ENCODE measurements at regions not wholly inside any gene's neighbourhood (a gene's known extent, or its start where the extent isn't known, plus 50 kb on each side); places are given as distances from the start of the nearest gene placed in this dataset.

DNA sequence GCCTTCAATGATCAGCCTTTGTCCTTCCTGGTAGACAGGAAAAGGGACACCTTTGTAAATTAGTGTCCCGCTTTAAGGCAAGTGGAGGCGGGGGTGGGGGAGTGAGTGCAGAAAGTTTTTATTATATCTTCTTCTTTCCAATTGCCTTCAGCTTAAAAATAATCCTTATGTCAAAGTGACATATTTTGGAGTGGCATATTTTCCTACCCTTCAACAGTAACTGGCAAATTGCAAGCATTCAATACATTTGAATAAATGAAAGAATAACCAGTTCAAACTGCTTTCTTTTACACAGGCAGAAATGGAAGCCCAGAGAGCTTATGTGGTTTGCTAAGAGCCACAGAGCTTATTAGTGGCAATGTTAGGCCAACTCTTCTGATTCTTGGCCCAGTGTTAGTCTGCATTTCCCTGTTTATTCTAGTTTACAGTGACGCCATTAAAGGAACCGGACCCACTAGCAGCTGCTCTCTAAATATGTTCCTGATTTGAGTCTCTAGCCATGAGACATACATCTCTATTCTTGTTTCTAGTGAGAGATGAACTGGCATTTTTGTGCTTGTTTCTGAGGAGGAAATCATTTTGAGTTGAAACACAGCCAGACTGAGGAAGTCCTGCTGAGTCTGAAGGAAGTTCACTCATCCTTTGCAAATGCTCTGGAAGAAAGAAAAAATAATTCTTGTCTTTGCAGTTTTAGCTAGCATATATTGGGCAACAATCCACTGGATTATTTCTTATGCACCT, 468.7 kb downstream of the NOVA1 start:
- Histone ChIP-seq H3K36me3 (ENCODE audit: control insufficient read depth in 2 of 3, insufficient read depth in 3 of 3, low read length in 3 of 3) (no peaks in the 10 kb centered on the region), H3K9me3 (ENCODE audit: control insufficient read depth in 2 of 3, low read length in 3 of 3) (no peaks in the 10 kb centered on the region), H3K4me1 (ENCODE audit: control insufficient read depth in 2 of 2, insufficient read depth in 2 of 2, low read length in 2 of 2) (no peaks in the 10 kb centered on the region), H3K27me3 (ENCODE audit: control insufficient read depth in 2 of 2, insufficient read depth in 2 of 2, low read length in 2 of 2) (no peaks in the 10 kb centered on the region), H3K4me3 (ENCODE audit: low read length) (no peak overlapping the region), H3K27ac (ENCODE audit: low read depth, low read length) (no peak overlapping the region)
- Mint-ChIP-seq H3K27me3 (no peaks in the 10 kb centered on the region), H3K27ac (no peak overlapping the region), H3K36me3 (peaks cover 0 to 6% (median 0%) of the 10 kb centered on the region in 5 donors), H3K9me3 (peaks cover 0 to 22% (median 0%) of the 10 kb centered on the region in 11 donors), H3K4me1 (no peaks in the 10 kb centered on the region), H3K4me3 (no peak overlapping the region)
- no peak for ATAC-seq
- DNase-seq = no peak
- ChIA-PET POLR2A (no interaction called here), CTCF (no interaction called here)
- intact Hi-C loops (cut with micrococcal nuclease) = no loop called here

DNA sequence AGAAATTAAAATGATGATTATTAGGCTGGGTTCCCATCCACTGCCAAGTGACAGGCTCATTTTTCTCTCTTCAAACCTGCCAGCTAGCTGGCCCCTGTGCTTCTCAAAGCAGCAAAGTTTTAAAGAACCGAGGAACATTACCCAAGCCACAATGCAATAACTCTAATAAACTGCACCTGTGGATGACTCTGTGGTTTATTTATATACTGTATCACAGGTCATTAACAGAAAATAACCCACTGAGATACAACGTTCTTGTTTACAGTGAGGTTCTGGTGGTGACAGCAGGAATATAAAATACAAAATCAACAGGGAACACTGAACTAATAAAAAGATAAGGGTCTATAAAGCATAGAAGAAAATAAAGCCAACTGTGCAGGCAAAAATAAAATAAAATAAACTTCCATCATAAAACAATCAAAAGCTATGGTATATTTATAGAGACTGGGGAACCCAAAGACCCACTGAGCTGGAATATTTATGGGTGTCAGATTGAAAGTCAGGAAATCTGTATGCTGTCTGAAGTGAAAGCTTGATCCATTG, 472.9 kb downstream of the NOVA1 start:
- Mint-ChIP-seq H3K36me3 (peaks cover 0 to 6% (median 0%) of the 10 kb centered on the region in 5 donors), H3K27me3 (no peaks in the 10 kb centered on the region), H3K4me3 (no peak overlapping the region), H3K27ac (no peak overlapping the region), H3K4me1 (no peaks in the 10 kb centered on the region), H3K9me3 (peaks cover 0 to 14% (median 7%) of the 10 kb centered on the region in 11 donors)
- H3K4me1 ChIP-seq (ENCODE audit: control insufficient read depth in 2 of 2, insufficient read depth in 2 of 2, low read length in 2 of 2) = no peaks in the 10 kb centered on the region
- no peaks in the 10 kb centered on the region for H3K27me3 ChIP-seq (ENCODE audit: control insufficient read depth in 2 of 2, insufficient read depth in 2 of 2, low read length in 2 of 2)
- ChIA-PET CTCF (no interaction called here), POLR2A (no interaction called here)
- H3K36me3 ChIP-seq (ENCODE audit: control insufficient read depth in 2 of 3, insufficient read depth in 3 of 3, low read length in 3 of 3) = no peaks in the 10 kb centered on the region
- H3K27ac ChIP-seq (ENCODE audit: low read depth, low read length) = no peak overlapping the region
- DNase-seq (no peak), ATAC-seq (no peak)
- no peak overlapping the region for H3K4me3 ChIP-seq (ENCODE audit: low read length)
- intact Hi-C loops (cut with micrococcal nuclease) = no loop called here
- H3K9me3 ChIP-seq (ENCODE audit: control insufficient read depth in 2 of 3, low read length in 3 of 3) = no peaks in the 10 kb centered on the region

DNA sequence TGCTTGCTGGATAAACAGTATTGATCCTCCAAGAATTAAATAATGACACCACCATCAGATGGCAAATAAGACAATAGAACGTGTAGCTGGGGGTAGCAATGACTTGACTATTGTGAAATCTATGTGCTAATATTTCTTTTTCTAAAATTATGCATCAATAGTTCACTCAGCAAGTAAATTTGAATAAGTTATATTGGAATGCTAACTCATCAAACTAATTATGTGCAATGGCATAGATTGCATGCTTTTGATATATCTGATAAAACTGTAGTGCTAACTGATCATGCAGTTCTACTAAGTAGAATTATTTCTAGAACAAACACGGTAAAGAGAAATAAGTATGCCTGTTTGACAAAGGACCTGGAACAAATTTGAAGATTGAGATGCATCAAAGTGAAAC, 474.4 kb downstream of the NOVA1 start:
- Histone ChIP-seq H3K36me3 (ENCODE audit: control insufficient read depth in 2 of 3, insufficient read depth in 3 of 3, low read length in 3 of 3) (no peaks in the 10 kb centered on the region), H3K27ac (ENCODE audit: low read depth, low read length) (no peak overlapping the region), H3K4me3 (ENCODE audit: low read length) (no peak overlapping the region), H3K4me1 (ENCODE audit: control insufficient read depth in 2 of 2, insufficient read depth in 2 of 2, low read length in 2 of 2) (no peaks in the 10 kb centered on the region), H3K27me3 (ENCODE audit: control insufficient read depth in 2 of 2, insufficient read depth in 2 of 2, low read length in 2 of 2) (no peaks in the 10 kb centered on the region), H3K9me3 (ENCODE audit: control insufficient read depth in 2 of 3, low read length in 3 of 3) (no peaks in the 10 kb centered on the region)
- H3K4me3 Mint-ChIP-seq = no peak overlapping the region
- POLR2A ChIA-PET = no interaction called here
- no peak overlapping the region for H3K27ac Mint-ChIP-seq
- H3K9me3 Mint-ChIP-seq = peaks cover 0 to 14% (median 10%) of the 10 kb centered on the region in 11 donors
- DNase-seq = no peak
- CTCF ChIA-PET = no interaction called here
- peaks cover 0 to 9% (median 0%) of the 10 kb centered on the region in 5 donors for H3K36me3 Mint-ChIP-seq
- H3K4me1 Mint-ChIP-seq = no peaks in the 10 kb centered on the region
- intact Hi-C loops (cut with micrococcal nuclease) = no loop called here
- H3K27me3 Mint-ChIP-seq = no peaks in the 10 kb centered on the region
- ATAC-seq = no peak

DNA sequence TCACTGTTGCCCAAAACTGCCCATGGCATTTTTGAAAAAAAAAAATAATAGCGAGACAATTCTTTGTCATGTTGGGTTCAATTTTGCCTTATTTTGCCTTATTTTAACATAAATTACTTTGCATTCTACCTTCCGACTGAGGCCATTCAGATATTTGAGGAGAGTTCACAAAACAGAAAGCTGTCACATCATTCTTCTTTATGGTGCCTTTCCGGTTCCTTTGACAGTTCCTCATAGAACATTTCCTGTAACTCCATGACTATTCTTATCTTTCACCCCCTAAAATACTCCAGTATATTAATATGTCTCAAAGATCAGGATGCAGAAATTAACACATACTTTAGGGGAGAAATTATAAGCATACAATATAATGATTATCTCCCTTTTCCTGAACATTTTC, 476.7 kb downstream of the NOVA1 start:
- CTCF ChIA-PET = no interaction called here
- ATAC-seq (no peak), DNase-seq (no peak)
- intact Hi-C loops (cut with micrococcal nuclease) = no loop called here
- H3K4me1 ChIP-seq (ENCODE audit: control insufficient read depth in 2 of 2, insufficient read depth in 2 of 2, low read length in 2 of 2) = no peaks in the 10 kb centered on the region
- H3K27me3 ChIP-seq (ENCODE audit: control insufficient read depth in 2 of 2, insufficient read depth in 2 of 2, low read length in 2 of 2) = no peaks in the 10 kb centered on the region
- H3K27ac ChIP-seq (ENCODE audit: low read depth, low read length) = no peak overlapping the region
- no peaks in the 10 kb centered on the region for H3K27me3 Mint-ChIP-seq
- H3K9me3 Mint-ChIP-seq = peaks cover 0 to 21% (median 5%) of the 10 kb centered on the region in 11 donors
- POLR2A ChIA-PET = no interaction called here
- H3K4me3 Mint-ChIP-seq = no peak overlapping the region
- no peaks in the 10 kb centered on the region for H3K9me3 ChIP-seq (ENCODE audit: control insufficient read depth in 2 of 3, low read length in 3 of 3)
- H3K36me3 ChIP-seq (ENCODE audit: control insufficient read depth in 2 of 3, insufficient read depth in 3 of 3, low read length in 3 of 3) = no peaks in the 10 kb centered on the region
- no peak overlapping the region for H3K27ac Mint-ChIP-seq
- no peaks in the 10 kb centered on the region for H3K4me1 Mint-ChIP-seq
- H3K4me3 ChIP-seq (ENCODE audit: low read length) = no peak overlapping the region
- peaks cover 0 to 3% (median 0%) of the 10 kb centered on the region in 5 donors for H3K36me3 Mint-ChIP-seq

DNA sequence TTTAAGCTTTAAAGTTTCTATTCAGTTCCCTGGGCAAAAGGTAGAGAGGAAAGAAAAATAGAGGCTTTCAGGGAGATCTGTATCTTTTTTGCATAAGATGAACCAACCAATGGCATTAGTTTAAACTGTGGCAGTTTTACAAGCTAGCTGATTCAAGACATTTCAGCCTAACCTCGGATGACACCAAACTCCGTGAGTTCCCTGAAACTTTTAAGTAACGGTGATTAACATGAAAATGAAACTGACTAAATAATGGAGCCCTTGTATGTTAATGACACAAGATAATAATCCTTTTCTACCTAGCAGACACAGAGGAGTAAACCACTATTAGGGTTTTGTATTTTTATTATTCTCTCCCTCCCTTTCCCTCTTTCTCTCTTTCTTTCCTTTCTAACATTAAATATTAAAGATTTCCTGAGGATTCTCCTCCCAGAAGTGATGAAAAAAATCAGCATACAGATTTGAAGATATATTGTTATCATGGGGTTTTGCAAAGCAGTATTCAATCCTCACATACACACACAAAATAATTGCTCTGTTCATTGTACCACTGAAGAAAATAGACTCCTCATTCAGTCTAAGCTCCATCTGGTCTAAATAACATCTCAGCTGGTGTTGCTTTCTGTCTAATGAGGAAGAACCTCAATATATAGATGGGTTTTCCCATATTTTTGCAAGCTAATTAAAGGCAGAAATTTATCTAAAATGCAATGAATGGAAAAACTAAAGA, 483.8 kb downstream of the NOVA1 start:
- H3K36me3 ChIP-seq (ENCODE audit: control insufficient read depth in 2 of 3, insufficient read depth in 3 of 3, low read length in 3 of 3) = no peaks in the 10 kb centered on the region
- H3K27me3 ChIP-seq (ENCODE audit: control insufficient read depth in 2 of 2, insufficient read depth in 2 of 2, low read length in 2 of 2) = no peaks in the 10 kb centered on the region
- H3K4me3 ChIP-seq (ENCODE audit: low read length) = no peak overlapping the region
- H3K27ac ChIP-seq (ENCODE audit: low read depth, low read length) = no peak overlapping the region
- no peak for DNase-seq
- H3K9me3 ChIP-seq (ENCODE audit: control insufficient read depth in 2 of 3, low read length in 3 of 3) = no peaks in the 10 kb centered on the region
- Mint-ChIP-seq H3K27me3 (no peaks in the 10 kb centered on the region), H3K36me3 (no peaks in the 10 kb centered on the region), H3K4me3 (no peak overlapping the region), H3K27ac (no peak overlapping the region), H3K4me1 (no peaks in the 10 kb centered on the region), H3K9me3 (peaks cover 0 to 15% (median 4%) of the 10 kb centered on the region in 11 donors)
- ATAC-seq = no peak
- intact Hi-C loops (cut with micrococcal nuclease) = no loop called here
- no peaks in the 10 kb centered on the region for H3K4me1 ChIP-seq (ENCODE audit: control insufficient read depth in 2 of 2, insufficient read depth in 2 of 2, low read length in 2 of 2)
- ChIA-PET CTCF (no interaction called here), POLR2A (no interaction called here)

DNA sequence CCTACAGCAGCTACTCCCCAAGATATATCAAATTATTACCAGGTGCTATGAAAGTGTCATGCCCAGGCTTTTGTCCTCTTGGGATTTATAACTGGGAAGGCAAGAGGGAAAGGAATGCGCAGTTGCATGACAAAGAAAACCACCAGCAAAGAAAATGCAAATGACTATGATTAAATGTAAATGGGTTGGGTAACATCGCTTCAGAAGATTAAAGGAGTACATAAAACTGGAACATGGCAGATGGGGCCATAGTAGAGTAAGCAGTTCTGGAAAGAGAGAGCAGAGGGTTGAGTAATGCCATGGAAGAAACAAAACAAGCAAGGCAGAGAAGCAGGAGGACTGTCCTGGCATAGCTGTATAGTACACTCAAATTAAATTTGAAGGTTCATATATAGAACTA, 493.1 kb downstream of the NOVA1 start:
- H3K27ac Mint-ChIP-seq = no peak overlapping the region
- H3K27me3 Mint-ChIP-seq = no peaks in the 10 kb centered on the region
- no peaks in the 10 kb centered on the region for H3K36me3 Mint-ChIP-seq
- POLR2A ChIA-PET = no interaction called here
- no peaks in the 10 kb centered on the region for H3K4me1 Mint-ChIP-seq
- no peaks in the 10 kb centered on the region for H3K27me3 ChIP-seq (ENCODE audit: control insufficient read depth in 2 of 2, insufficient read depth in 2 of 2, low read length in 2 of 2)
- DNase-seq (no peak), ATAC-seq (no peak)
- peaks cover 2 to 27% (median 15%) of the 10 kb centered on the region in 11 donors for H3K9me3 Mint-ChIP-seq
- no peak overlapping the region for H3K4me3 ChIP-seq (ENCODE audit: low read length)
- intact Hi-C loops (cut with micrococcal nuclease) = no loop called here
- H3K4me3 Mint-ChIP-seq = no peak overlapping the region
- no peaks in the 10 kb centered on the region for H3K4me1 ChIP-seq (ENCODE audit: control insufficient read depth in 2 of 2, insufficient read depth in 2 of 2, low read length in 2 of 2)
- H3K9me3 ChIP-seq (ENCODE audit: control insufficient read depth in 2 of 3, low read length in 3 of 3) = no peaks in the 10 kb centered on the region
- no peaks in the 10 kb centered on the region for H3K36me3 ChIP-seq (ENCODE audit: control insufficient read depth in 2 of 3, insufficient read depth in 3 of 3, low read length in 3 of 3)
- no peak overlapping the region for H3K27ac ChIP-seq (ENCODE audit: low read depth, low read length)
- CTCF ChIA-PET = no interaction called here

DNA sequence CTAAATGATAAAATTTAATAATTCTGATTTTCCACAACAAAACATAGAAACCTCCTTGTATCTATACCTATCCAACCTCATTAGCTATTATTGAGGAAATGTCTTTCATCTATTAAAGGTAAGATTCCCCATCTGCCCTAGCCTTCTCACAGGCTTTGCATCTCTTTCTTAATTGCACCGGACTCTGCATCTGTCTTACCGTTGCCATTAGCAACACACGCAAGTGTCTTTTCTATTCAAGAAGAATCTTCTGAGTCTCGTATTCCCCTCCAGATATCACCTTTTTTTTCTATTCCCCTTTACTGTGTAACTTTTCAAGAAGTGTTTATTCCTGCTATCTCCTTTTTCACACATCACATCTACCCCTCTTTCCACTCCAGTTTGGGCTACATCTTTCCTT, 500.0 kb downstream of the NOVA1 start:
- Histone ChIP-seq H3K4me3 (ENCODE audit: low read length) (no peak overlapping the region), H3K27me3 (ENCODE audit: control insufficient read depth in 2 of 2, insufficient read depth in 2 of 2, low read length in 2 of 2) (no peaks in the 10 kb centered on the region), H3K36me3 (ENCODE audit: control insufficient read depth in 2 of 3, insufficient read depth in 3 of 3, low read length in 3 of 3) (no peaks in the 10 kb centered on the region), H3K4me1 (ENCODE audit: control insufficient read depth in 2 of 2, insufficient read depth in 2 of 2, low read length in 2 of 2) (no peaks in the 10 kb centered on the region), H3K27ac (ENCODE audit: low read depth, low read length) (no peak overlapping the region), H3K9me3 (ENCODE audit: control insufficient read depth in 2 of 3, low read length in 3 of 3) (no peaks in the 10 kb centered on the region)
- DNase-seq = no peak
- ATAC-seq = no peak
- Mint-ChIP-seq H3K27ac (no peak overlapping the region), H3K9me3 (peaks cover 4 to 30% (median 13%) of the 10 kb centered on the region in 11 donors), H3K27me3 (no peaks in the 10 kb centered on the region), H3K4me3 (no peak overlapping the region), H3K36me3 (no peaks in the 10 kb centered on the region), H3K4me1 (no peaks in the 10 kb centered on the region)
- ChIA-PET POLR2A (no interaction called here), CTCF (no interaction called here)
- intact Hi-C loops (cut with micrococcal nuclease) = no loop called here
